DND-41 (cell line): ENCODE measurements at regions not wholly inside any gene's neighbourhood (a gene's known extent, or its start where the extent isn't known, plus 50 kb on each side); places are given as distances from the start of the nearest gene placed in this dataset.

Experiments
- ATAC-seq: fragments of 200-7000 bp; cut with Tn5 transposase; 3 replicates; pipeline ENCODE4 v1.9.1; 2021; ENCODE audit warnings: low read depth; ENCODE audit not compliant: insufficient read depth
- DNase-seq: peaks from one replicate; pipeline ENCODE4 v3.0.0-alpha.2; 2020
- H2AFZ ChIP-seq: 2 replicates; pipeline ENCODE4 v1.6.0; 2012; ENCODE audit warnings: low read depth, low read length
- H3K27ac ChIP-seq: 2 replicates; pipeline ENCODE4 v1.5.1; 2012; ENCODE audit warnings: low read length, inconsistent platforms
- H3K27me3 ChIP-seq: fragments of 200-600 bp; sonication (generic); 2 replicates; pipeline ENCODE4 v1.6.0; 2012; ENCODE audit warnings: low read length, mild to moderate bottlenecking, inconsistent platforms; ENCODE audit not compliant: insufficient read depth, poor library complexity
- H3K36me3 ChIP-seq: 2 replicates; pipeline ENCODE4 v1.5.1; 2012; ENCODE audit warnings: low read length, inconsistent platforms; ENCODE audit not compliant: insufficient read depth
- H3K4me1 ChIP-seq: 2 replicates; pipeline ENCODE4 v1.5.1; 2012; ENCODE audit warnings: mild to moderate bottlenecking, low read length; ENCODE audit not compliant: insufficient read depth
- H3K4me2 ChIP-seq: 2 replicates; pipeline ENCODE4 v1.6.0; 2012; ENCODE audit warnings: mild to moderate bottlenecking, moderate library complexity, low read length, inconsistent platforms; ENCODE audit not compliant: insufficient read depth
- H3K4me3 ChIP-seq, 2 experiments: fragments of 200-600 bp in 1 of 2; shearing (Covaris generic) in 1 of 2; 2 replicates each; pipeline ENCODE4 v1.5.1; 2012 to 2016; ENCODE audit warnings: inconsistent platforms in 2 of 2, low read length in 2 of 2, mild to moderate bottlenecking in 2 of 2, low read depth in 1 of 2, moderate library complexity in 1 of 2
- H3K79me2 ChIP-seq: 2 replicates; pipeline ENCODE4 v1.6.0; 2012; ENCODE audit warnings: low read length, inconsistent platforms; ENCODE audit not compliant: insufficient read depth
- H3K9ac ChIP-seq: 2 replicates; pipeline ENCODE4 v1.6.0; 2012; ENCODE audit warnings: low read depth, mild to moderate bottlenecking, inconsistent platforms, low read length, moderate library complexity
- H3K9me3 ChIP-seq: 2 replicates; pipeline ENCODE4 v1.5.1; 2012; ENCODE audit warnings: low read length, moderate library complexity, mild to moderate bottlenecking, inconsistent platforms; ENCODE audit not compliant: insufficient read depth, severe bottlenecking
- H4K20me1 ChIP-seq: 2 replicates; pipeline ENCODE4 v1.6.0; 2012; ENCODE audit warnings: low read length; ENCODE audit not compliant: insufficient read depth
- EZH2 ChIP-seq: IDR thresholded peaks from 3 replicates; pipeline ENCODE4 v1.6.1; 2012; ENCODE audit warnings: borderline replicate concordance, low read depth, mild to moderate bottlenecking, moderate library complexity, low read length, inconsistent platforms; ENCODE audit not compliant: severe bottlenecking
- TF ChIP-seq, protein P1 (sequence below): IDR thresholded peaks from 2 replicates; pipeline ENCODE4 v1.5.1; 2012; ENCODE audit warnings: borderline replicate concordance, low read length, moderate library complexity, mild to moderate bottlenecking; ENCODE audit not compliant: poor library complexity, severe bottlenecking; ENCODE audit errors: extremely low read depth

DNA sequence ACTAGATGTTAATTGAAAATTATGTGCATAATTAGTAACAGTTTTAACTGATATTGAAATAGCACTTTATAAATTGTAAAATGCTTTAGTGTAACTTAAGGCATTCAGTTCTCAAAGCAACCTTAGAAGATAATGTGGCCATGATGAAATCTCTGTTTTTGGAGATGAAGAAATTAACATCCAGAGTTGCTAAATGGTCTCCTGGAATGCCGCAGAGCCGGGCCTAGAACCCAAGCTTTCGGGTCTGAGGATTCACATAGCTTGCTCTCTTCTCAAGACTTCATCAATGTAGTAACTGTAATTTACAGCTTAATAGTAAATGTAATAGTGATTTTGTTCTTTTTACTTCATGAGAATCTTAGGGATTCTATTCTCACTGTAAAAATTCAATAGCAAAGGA lies 272.3 kb downstream of the HS3ST3A1 start:
- Histone ChIP-seq H3K4me1 (no peaks in the 10 kb centered on the region), H3K79me2 (no peaks in the 10 kb centered on the region), H3K27me3 (no peaks in the 10 kb centered on the region), H3K27ac (no peak overlapping the region), H3K9ac (no peak overlapping the region), H4K20me1 (no peaks in the 10 kb centered on the region), H3K9me3 (no peaks in the 10 kb centered on the region), H3K4me3 (no peak overlapping the region), H3K36me3 (no peaks in the 10 kb centered on the region), H2AFZ (no peak overlapping the region), H3K4me2 (no peak overlapping the region)
- no peak for DNase-seq
- TF ChIP-seq EZH2: no peak
- TF ChIP-seq, protein P1, sequence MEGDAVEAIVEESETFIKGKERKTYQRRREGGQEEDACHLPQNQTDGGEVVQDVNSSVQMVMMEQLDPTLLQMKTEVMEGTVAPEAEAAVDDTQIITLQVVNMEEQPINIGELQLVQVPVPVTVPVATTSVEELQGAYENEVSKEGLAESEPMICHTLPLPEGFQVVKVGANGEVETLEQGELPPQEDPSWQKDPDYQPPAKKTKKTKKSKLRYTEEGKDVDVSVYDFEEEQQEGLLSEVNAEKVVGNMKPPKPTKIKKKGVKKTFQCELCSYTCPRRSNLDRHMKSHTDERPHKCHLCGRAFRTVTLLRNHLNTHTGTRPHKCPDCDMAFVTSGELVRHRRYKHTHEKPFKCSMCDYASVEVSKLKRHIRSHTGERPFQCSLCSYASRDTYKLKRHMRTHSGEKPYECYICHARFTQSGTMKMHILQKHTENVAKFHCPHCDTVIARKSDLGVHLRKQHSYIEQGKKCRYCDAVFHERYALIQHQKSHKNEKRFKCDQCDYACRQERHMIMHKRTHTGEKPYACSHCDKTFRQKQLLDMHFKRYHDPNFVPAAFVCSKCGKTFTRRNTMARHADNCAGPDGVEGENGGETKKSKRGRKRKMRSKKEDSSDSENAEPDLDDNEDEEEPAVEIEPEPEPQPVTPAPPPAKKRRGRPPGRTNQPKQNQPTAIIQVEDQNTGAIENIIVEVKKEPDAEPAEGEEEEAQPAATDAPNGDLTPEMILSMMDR: no peak
- no peak for ATAC-seq

DNA sequence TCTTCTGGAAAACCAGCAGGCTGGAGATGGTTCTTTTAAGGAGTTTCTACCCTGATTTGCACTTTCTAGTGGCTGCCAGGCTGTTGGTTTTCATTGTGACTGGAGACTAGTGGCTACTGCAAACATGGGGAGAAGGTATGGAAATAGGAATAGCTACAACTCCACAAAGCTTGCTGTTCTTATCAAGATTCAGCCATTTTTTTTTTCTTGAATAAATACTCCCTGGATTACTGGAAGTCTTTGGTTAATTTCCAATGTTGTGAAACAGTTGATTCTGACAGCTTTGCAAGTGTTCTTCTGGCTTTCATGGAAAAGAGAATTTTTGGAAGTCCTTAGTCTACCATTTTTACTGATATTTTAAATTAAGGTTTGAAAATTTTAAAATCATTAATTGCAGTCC lies 277.7 kb downstream of the HS3ST3A1 start:
- Histone ChIP-seq H3K79me2 (no peaks in the 10 kb centered on the region), H3K4me1 (no peaks in the 10 kb centered on the region), H3K27ac (no peak overlapping the region), H3K9me3 (no peaks in the 10 kb centered on the region), H3K9ac (no peak overlapping the region), H3K36me3 (no peaks in the 10 kb centered on the region), H3K4me2 (no peak overlapping the region), H4K20me1 (no peaks in the 10 kb centered on the region), H3K4me3 (no peak overlapping the region), H3K27me3 (no peaks in the 10 kb centered on the region), H2AFZ (no peak overlapping the region)
- no peak for ATAC-seq
- TF ChIP-seq, protein P1: no peak
- TF ChIP-seq EZH2: no peak
- no peak for DNase-seq

DNA sequence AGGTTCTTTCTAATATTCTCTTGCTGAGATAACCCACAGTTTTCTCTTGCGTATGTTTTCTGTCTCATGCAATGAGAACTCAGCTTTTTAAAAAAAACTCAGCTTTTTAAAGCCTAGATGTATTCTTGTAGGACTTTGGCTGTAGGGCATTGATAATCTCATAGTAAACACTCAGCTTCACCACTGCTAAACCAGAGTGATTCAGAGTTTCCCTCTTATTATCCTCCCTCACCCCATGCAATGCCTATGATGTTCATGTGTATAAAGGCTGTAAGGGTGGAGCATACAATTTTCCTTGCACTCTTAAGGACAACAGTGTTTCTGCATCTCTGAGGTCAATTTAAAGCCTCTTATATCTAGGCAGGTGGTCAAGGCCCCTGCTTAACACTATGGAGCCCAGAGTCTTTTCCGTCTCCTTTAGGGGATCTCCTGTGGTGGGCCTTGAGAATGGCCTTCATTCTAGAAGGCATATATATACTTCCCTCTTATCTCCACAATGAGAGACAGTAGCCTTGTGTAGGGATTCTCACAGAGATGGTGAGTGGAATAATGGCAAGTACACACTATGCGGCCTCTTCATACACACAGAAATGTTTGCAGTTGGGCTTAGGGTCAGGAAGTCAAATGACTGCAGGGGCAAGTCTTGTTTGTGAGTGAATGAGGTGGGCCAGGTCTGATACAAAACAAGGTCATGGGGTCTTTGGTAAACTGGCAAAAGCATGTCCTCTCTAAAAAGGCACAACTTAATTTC lies 279.6 kb downstream of the HS3ST3A1 start:
- ATAC-seq (no peak), DNase-seq (no peak)
- Histone ChIP-seq H3K27me3 (no peaks in the 10 kb centered on the region), H4K20me1 (no peaks in the 10 kb centered on the region), H2AFZ (no peak overlapping the region), H3K4me3 (no peak overlapping the region), H3K4me2 (no peak overlapping the region), H3K36me3 (no peaks in the 10 kb centered on the region), H3K9ac (no peak overlapping the region), H3K27ac (no peak overlapping the region), H3K4me1 (no peaks in the 10 kb centered on the region), H3K79me2 (no peaks in the 10 kb centered on the region), H3K9me3 (no peaks in the 10 kb centered on the region)
- TF ChIP-seq, protein P1: no peak
- no peak for TF ChIP-seq EZH2
